GM23338 (cell line): ENCODE measurements at regions not wholly inside any gene's neighbourhood (a gene's known extent, or its start where the extent isn't known, plus 50 kb on each side); places are given as distances from the start of the nearest gene placed in this dataset.
A peak's percentile ranks its signal among the peaks of the same experiment; 100 is the strongest.

Experiments
- ATAC-seq: fragments of 200-7000 bp; cut with Tn5 transposase; 3 replicates; pipeline ENCODE4 v1.9.1; 2020
- DNase-seq: peaks from one replicate; pipeline ENCODE4 v3.0.0-alpha.2; 2015; ENCODE audit warnings: low spot score
- H2AFZ ChIP-seq: fragments of 200-600 bp; sonication (generic); 2 replicates; pipeline ENCODE4 v1.8.0; 2016; ENCODE audit warnings: antibody characterized with exemption, mild to moderate bottlenecking, moderate library complexity
- H3F3A ChIP-seq: fragments of 200-600 bp; sonication (generic); replicated peaks from 2 replicates; pipeline ENCODE4 v1.8.0; 2017; ENCODE audit warnings: antibody characterized with exemption, mixed run types, low read depth
- H3K27ac ChIP-seq: fragments of 200-600 bp; sonication (generic); 2 replicates; pipeline ENCODE4 v1.6.1; 2016; ENCODE audit warnings: low read depth
- H3K27me3 ChIP-seq: fragments of 200-600 bp; sonication (generic); 2 replicates; pipeline ENCODE4 v1.8.0; 2016; ENCODE audit warnings: mild to moderate bottlenecking, mixed run types, moderate library complexity; ENCODE audit not compliant: insufficient read depth
- H3K36me3 ChIP-seq: fragments of 200-600 bp; sonication (generic); 2 replicates; pipeline ENCODE4 v1.8.0; 2016; ENCODE audit warnings: mild to moderate bottlenecking; ENCODE audit not compliant: insufficient read depth
- H3K4me1 ChIP-seq: fragments of 200-600 bp; sonication (generic); 2 replicates; pipeline ENCODE4 v1.8.0; 2016; ENCODE audit warnings: mild to moderate bottlenecking, moderate library complexity; ENCODE audit not compliant: insufficient read depth
- H3K4me2 ChIP-seq: fragments of 200-600 bp; sonication (generic); 2 replicates; pipeline ENCODE4 v1.7.1; 2017; ENCODE audit warnings: mixed run types
- H3K4me3 ChIP-seq: fragments of 200-600 bp; sonication (generic); 2 replicates; pipeline ENCODE4 v1.6.1; 2016; ENCODE audit warnings: mixed run types
- H3K79me2 ChIP-seq: fragments of 200-600 bp; sonication (generic); replicated peaks from 2 replicates; pipeline ENCODE4 v1.8.0; 2017; ENCODE audit warnings: mild to moderate bottlenecking; ENCODE audit not compliant: insufficient read depth
- H3K9me2 ChIP-seq: fragments of 200-600 bp; sonication (generic); 2 replicates; pipeline ENCODE4 v1.8.0; 2017; ENCODE audit not compliant: insufficient read depth
- H4K20me1 ChIP-seq: fragments of 200-600 bp; sonication (generic); replicated peaks from 2 replicates; pipeline ENCODE4 v1.8.0; 2017; ENCODE audit warnings: mild to moderate bottlenecking; ENCODE audit not compliant: insufficient read depth
- H3K27ac Mint-ChIP-seq: 2 replicates; pipeline ENCODE4 v1.8.0; 2020; ENCODE audit warnings: inconsistent platforms, mild to moderate bottlenecking, moderate library complexity, mixed read lengths
- H3K27me3 Mint-ChIP-seq: 3 replicates; pipeline ENCODE4 v1.8.0; 2022; ENCODE audit warnings: low read depth, mild to moderate bottlenecking, moderate library complexity, mixed read lengths, inconsistent platforms; ENCODE audit not compliant: insufficient read depth, poor library complexity
- H3K36me3 Mint-ChIP-seq: 3 replicates; pipeline ENCODE4 v1.8.0; 2021; ENCODE audit warnings: low read depth, mild to moderate bottlenecking, inconsistent platforms, moderate library complexity, mixed read lengths
- H3K4me1 Mint-ChIP-seq: 3 replicates; pipeline ENCODE4 v1.8.0; 2020; ENCODE audit warnings: mild to moderate bottlenecking, inconsistent platforms, mixed read lengths
- H3K4me3 Mint-ChIP-seq: 3 replicates; pipeline ENCODE4 v1.8.0; 2021; ENCODE audit warnings: moderate library complexity, mild to moderate bottlenecking, inconsistent platforms, mixed read lengths
- H3K9me3 Mint-ChIP-seq: 3 replicates; pipeline ENCODE4 v1.8.0; 2020; ENCODE audit warnings: moderate library complexity, mild to moderate bottlenecking, inconsistent platforms, mixed read lengths
- CREB1 ChIP-seq: fragments of 250-450 bp; sonication (Bioruptor Pico); IDR thresholded peaks from 2 replicates; pipeline ENCODE4 v1.5.0; 2020; ENCODE audit warnings: low read depth, mild to moderate bottlenecking, moderate library complexity
- CTCF ChIP-seq, 2 experiments: fragments of 200-600 bp in 1 of 2; sonication (generic) in 1 of 2; conservative IDR thresholded peaks; 2 replicates each; pipeline versions ENCODE4 v1.5.1 to v1.6.1; 2016 to 2017; ENCODE audit warnings: antibody characterized with exemption in 2 of 2, low read depth in 2 of 2, mild to moderate bottlenecking in 2 of 2, moderate library complexity in 1 of 2
- EZH2 ChIP-seq: fragments of 200-600 bp; sonication (generic); IDR thresholded peaks from one replicate; pipeline ENCODE4 v1.8.0; 2017; ENCODE audit warnings: antibody characterized with exemption, mild to moderate bottlenecking, low read depth; ENCODE audit not compliant: unreplicated experiment
- EZH2phosphoT487 ChIP-seq: fragments of 200-600 bp; sonication (generic); IDR thresholded peaks from one replicate; pipeline ENCODE4 v1.8.1; 2018; ENCODE audit warnings: antibody characterized with exemption; ENCODE audit not compliant: unreplicated experiment
- JUNB ChIP-seq: IDR thresholded peaks from one replicate; pipeline ENCODE4 v1.6.1; 2016; ENCODE audit warnings: antibody characterized with exemption; ENCODE audit not compliant: unreplicated experiment
- NANOG ChIP-seq: IDR thresholded peaks from 2 replicates; pipeline ENCODE4 v1.6.1; 2016; ENCODE audit warnings: antibody characterized with exemption, borderline replicate concordance
- POLR2AphosphoS5 ChIP-seq: IDR thresholded peaks from 2 replicates; pipeline ENCODE4 v1.6.1; 2016; ENCODE audit warnings: antibody characterized with exemption, low read depth
- REST ChIP-seq: IDR thresholded peaks from one replicate; pipeline ENCODE4 v1.6.1; 2018; ENCODE audit warnings: antibody characterized with exemption; ENCODE audit not compliant: unreplicated experiment
- STAT1 ChIP-seq: IDR thresholded peaks from one replicate; pipeline ENCODE4 v1.6.1; 2016; ENCODE audit warnings: antibody characterized with exemption; ENCODE audit not compliant: unreplicated experiment
- ZNF114 ChIP-seq: fragments of 250-450 bp; sonication (Bioruptor Pico); IDR thresholded peaks from 2 replicates; pipeline ENCODE4 v1.5.0; 2020; ENCODE audit warnings: mild to moderate bottlenecking, moderate library complexity
- ZNF331 ChIP-seq: fragments of 250-450 bp; sonication (Bioruptor Pico); IDR thresholded peaks from 2 replicates; pipeline ENCODE4 v1.5.0; 2020; ENCODE audit warnings: low read depth, mild to moderate bottlenecking, moderate library complexity

- H3K79me2 ChIP-seq = no peaks in the 10 kb centered on the region
- no peak for ATAC-seq
- Mint-ChIP-seq H3K27me3 (peaks cover 2% of the 10 kb centered on the region), H3K4me1 (peaks cover 3% of the 10 kb centered on the region; the same call in 1 of the 3 replicates), H3K36me3 (no peaks in the 10 kb centered on the region; the same call in 2 of the 3 replicates), H3K9me3 (peaks cover 10% of the 10 kb centered on the region; the same call in 2 of the 3 replicates), H3K27ac (no peak overlapping the region), H3K4me3 (no peak overlapping the region)
- H3K27ac ChIP-seq = no peak overlapping the region
- no peaks in the 10 kb centered on the region for H3F3A ChIP-seq
- peaks cover 6% of the 10 kb centered on the region; the same call in 1 of the 2 replicates for H3K9me2 ChIP-seq
- no peaks in the 10 kb centered on the region for H3K27me3 ChIP-seq
- no peaks in the 10 kb centered on the region for H4K20me1 ChIP-seq
- no peaks in the 10 kb centered on the region; the same call in 1 of the 2 replicates for H3K4me1 ChIP-seq
- H2AFZ ChIP-seq = no peak overlapping the region
- no peak for TF ChIP-seq NANOG
- TF ChIP-seq EZH2 = no peak
- TF ChIP-seq ZNF331 (CRISPR knock-in tag) = no peak
- TF ChIP-seq CREB1 (CRISPR knock-in tag) = no peak
- no peak for TF ChIP-seq EZH2phosphoT487
- TF ChIP-seq STAT1 = no peak
- TF ChIP-seq POLR2AphosphoS5 = no peak
- no peak for TF ChIP-seq CTCF (conservative IDR thresholded peaks at IDR 0.05; ENCODE audit: low read depth in 2 of 2)
- TF ChIP-seq REST = no peak
- TF ChIP-seq JUNB = no peak
- TF ChIP-seq ZNF114 (CRISPR knock-in tag) = no peak
- no peak overlapping the region for H3K4me2 ChIP-seq
- DNase-seq = peak; percentile 43
- H3K4me3 ChIP-seq = no peak overlapping the region
- H3K36me3 ChIP-seq = no peaks in the 10 kb centered on the region
Measured at GRCh38 chr11:112437096-112437495, 176.4 kb upstream of the PLET1 start.

DNA sequence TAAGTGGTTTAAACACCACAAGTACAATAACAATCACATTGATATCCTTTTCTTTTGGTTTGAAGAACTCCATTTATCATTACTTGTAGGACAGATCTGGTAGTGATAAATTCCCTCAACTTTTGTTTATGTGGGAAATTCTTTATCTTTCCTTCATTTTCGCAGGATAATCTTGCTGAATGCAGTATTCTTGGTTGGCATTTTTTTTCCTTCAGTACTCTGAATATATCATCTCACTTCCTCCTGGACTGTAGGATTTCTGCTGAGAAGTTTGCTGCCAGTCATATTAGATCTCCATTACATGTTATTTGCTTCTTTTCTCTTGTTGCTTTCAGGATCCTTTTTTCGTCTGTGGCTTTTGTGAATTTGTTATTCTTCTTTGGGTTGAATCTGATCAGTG, 179.0 kb upstream of the PLET1 start:
- Histone ChIP-seq H3K4me2 (no peak overlapping the region), H3K27ac (no peak overlapping the region), H3K27me3 (no peaks in the 10 kb centered on the region), H2AFZ (no peak overlapping the region), H3K36me3 (no peaks in the 10 kb centered on the region), H4K20me1 (no peaks in the 10 kb centered on the region), H3K79me2 (no peaks in the 10 kb centered on the region), H3K4me3 (no peak overlapping the region), H3K9me2 (no peaks in the 10 kb centered on the region; the same call in 1 of the 2 replicates), H3F3A (no peaks in the 10 kb centered on the region), H3K4me1 (no peaks in the 10 kb centered on the region; the same call in 1 of the 2 replicates)
- ATAC-seq = no peak
- no peak for DNase-seq
- Mint-ChIP-seq H3K36me3 (no peaks in the 10 kb centered on the region), H3K27me3 (peaks cover 2% of the 10 kb centered on the region), H3K4me1 (peaks cover 3% of the 10 kb centered on the region; the same call in 1 of the 3 replicates), H3K27ac (no peak overlapping the region), H3K9me3 (peaks cover 5% of the 10 kb centered on the region; the same call in 2 of the 3 replicates), H3K4me3 (no peak overlapping the region)
- TF ChIP-seq POLR2AphosphoS5 (no peak), CREB1 (CRISPR knock-in tag) (no peak), EZH2 (no peak), ZNF331 (CRISPR knock-in tag) (no peak)
